Breast epithelium (tissue), 3 donors: ENCODE measurements at regions not wholly inside any gene's neighbourhood (a gene's known extent, or its start where the extent isn't known, plus 50 kb on each side); places are given as distances from the start of the nearest gene placed in this dataset.

ENCODE experiments used
- CTCF ChIP-seq, 3 donors: fragments of 450-650 bp; IDR thresholded peaks; one replicate each; pipeline ENCODE4 v1.5.1; 2016 to 2017; ENCODE audit warnings: antibody characterized with exemption in 3 of 3, mild to moderate bottlenecking in 3 of 3, moderate library complexity in 3 of 3
- POLR2A ChIP-seq: fragments of 450-650 bp; IDR thresholded peaks from one replicate; pipeline ENCODE4 v1.6.1; 2016; ENCODE audit warnings: antibody characterized with exemption, mild to moderate bottlenecking, moderate library complexity
- POLR2AphosphoS5 ChIP-seq, 3 donors: sonication (generic); formaldehyde crosslinking; IDR thresholded peaks; one replicate each; pipeline ENCODE4 v1.6.1; 2017; ENCODE audit warnings: antibody characterized with exemption in 3 of 3

GRCh38 chr5:171725205-171725601, 60.4 kb upstream of the SMIM23 start:
- TF ChIP-seq CTCF (IDR thresholded peaks at IDR 0.05) (no peak), POLR2A (no peak), POLR2AphosphoS5 (IDR thresholded peaks at IDR 0.05) (no peak)
